ENCODE measurements at regions not wholly inside any gene's neighbourhood (a gene's known extent, or its start where the extent isn't known, plus 50 kb on each side); places are given as distances from the start of the nearest gene placed in this dataset.

GRCh38 chr9:105993921-105994715, 299.8 kb downstream of the TMEM38B start:
- no peaks in the 10 kb centered on the region for H3K27me3 Mint-ChIP-seq (ENCODE audit: unreplicated experiment)
- no peaks in the 10 kb centered on the region for H3K9me3 Mint-ChIP-seq (ENCODE audit: unreplicated experiment)
- no peak overlapping the region for H3K4me3 Mint-ChIP-seq (ENCODE audit: unreplicated experiment)
- peaks cover 19% of the 10 kb centered on the region for H3K4me1 Mint-ChIP-seq (ENCODE audit: low read depth, unreplicated experiment)
- peak overlapping the region; percentile 81 for H3K27ac Mint-ChIP-seq (ENCODE audit: unreplicated experiment)
- no peak for TF ChIP-seq CTCF (IDR thresholded peaks at IDR 0.05; ENCODE audit: partially characterized antibody, unreplicated experiment)
- no peaks in the 10 kb centered on the region for H3K36me3 Mint-ChIP-seq (ENCODE audit: unreplicated experiment)
- no peak for DNase-seq

DNA sequence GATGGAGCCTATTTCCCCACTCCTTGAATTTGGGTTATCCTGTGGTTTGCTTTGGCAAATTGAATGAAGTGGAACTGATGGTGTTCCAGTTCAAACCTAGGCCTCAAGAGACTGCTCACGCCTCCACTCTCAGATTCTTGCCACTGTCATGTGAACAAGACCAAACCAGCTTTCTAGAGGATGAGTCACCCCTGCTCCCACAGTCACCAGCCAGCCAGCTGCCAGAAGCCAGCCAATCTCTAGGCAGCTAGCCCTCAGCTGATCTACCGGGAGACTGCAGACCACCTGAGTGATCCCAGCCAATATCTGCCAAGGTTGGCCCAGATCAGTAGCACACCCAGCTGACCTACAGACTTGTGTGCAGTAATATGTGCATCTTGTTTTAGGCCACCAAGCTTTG, 300.6 kb downstream of the TMEM38B start:
- H3K36me3 Mint-ChIP-seq (ENCODE audit: unreplicated experiment) = no peaks in the 10 kb centered on the region
- H3K4me1 Mint-ChIP-seq (ENCODE audit: low read depth, unreplicated experiment) = peaks cover 23% of the 10 kb centered on the region
- H3K27ac Mint-ChIP-seq (ENCODE audit: unreplicated experiment) = no peak overlapping the region
- H3K9me3 Mint-ChIP-seq (ENCODE audit: unreplicated experiment) = no peaks in the 10 kb centered on the region
- no peak overlapping the region for H3K4me3 Mint-ChIP-seq (ENCODE audit: unreplicated experiment)
- no peaks in the 10 kb centered on the region for H3K27me3 Mint-ChIP-seq (ENCODE audit: unreplicated experiment)
- peak; percentile 21 for DNase-seq
- TF ChIP-seq CTCF (IDR thresholded peaks at IDR 0.05; ENCODE audit: partially characterized antibody, unreplicated experiment) = no peak

DNA sequence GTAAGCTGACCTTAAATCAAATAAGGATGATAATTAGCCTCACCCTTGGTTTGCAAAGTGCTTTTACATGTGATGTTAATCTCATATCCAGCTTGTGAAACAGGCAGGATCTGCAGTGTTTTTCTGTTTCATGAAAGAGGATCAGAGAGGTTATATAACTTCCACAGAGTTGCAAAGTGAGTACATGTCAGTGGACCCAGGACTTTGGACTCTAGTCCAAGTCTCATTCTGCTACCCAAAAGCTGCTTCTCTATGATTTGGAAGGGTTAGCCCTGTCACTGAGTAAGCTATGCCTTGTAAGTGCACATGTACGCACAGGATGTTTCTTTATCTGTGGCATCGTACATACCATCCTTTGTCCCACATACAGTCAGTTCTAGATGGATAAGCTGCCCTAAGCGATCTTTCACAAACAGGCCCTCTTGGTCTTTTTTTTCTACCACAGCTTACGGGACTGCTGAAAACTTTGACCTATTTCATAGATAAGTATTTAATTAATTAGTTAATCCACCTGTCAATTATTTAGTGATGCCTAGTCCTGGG, 322.9 kb downstream of the TMEM38B start:
- peaks cover 21% of the 10 kb centered on the region for H3K4me1 Mint-ChIP-seq (ENCODE audit: low read depth, unreplicated experiment)
- no peak for DNase-seq
- H3K27me3 Mint-ChIP-seq (ENCODE audit: unreplicated experiment) = peaks cover 6% of the 10 kb centered on the region
- TF ChIP-seq CTCF (IDR thresholded peaks at IDR 0.05; ENCODE audit: partially characterized antibody, unreplicated experiment) = no peak
- H3K4me3 Mint-ChIP-seq (ENCODE audit: unreplicated experiment) = no peak overlapping the region
- H3K27ac Mint-ChIP-seq (ENCODE audit: unreplicated experiment) = no peak overlapping the region
- peaks cover 4% of the 10 kb centered on the region for H3K9me3 Mint-ChIP-seq (ENCODE audit: unreplicated experiment)
- H3K36me3 Mint-ChIP-seq (ENCODE audit: unreplicated experiment) = peaks cover 5% of the 10 kb centered on the region

DNA sequence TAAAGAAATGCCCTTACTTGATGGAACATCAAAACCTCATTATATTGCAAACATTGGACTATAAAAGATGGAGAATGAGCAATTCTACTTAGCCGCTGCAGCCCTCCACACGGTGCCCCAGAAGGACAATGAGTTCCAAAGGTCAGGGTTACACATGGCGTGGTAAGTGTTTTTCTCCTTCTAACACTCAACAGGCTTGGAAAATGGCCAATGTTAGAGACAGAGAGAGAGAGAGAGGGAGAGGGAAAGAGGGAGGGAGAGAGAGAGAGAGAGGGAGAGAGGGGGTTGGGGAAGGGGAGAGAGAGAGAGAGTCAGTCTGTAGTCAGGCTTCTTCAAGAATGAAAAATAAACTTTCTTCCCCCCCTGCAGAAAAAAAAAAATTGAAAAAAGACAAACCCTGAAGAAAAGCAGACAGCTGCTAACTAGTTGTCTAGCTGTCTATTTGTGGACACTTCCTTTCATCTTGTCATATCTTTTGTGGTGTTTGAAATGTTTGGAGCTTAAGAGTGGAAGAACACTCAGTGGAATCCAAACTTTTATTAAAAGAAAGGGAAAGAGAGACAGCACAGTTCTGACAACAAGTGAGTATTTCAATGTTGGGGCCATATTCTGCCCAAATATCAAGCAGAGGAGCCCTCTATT, 324.8 kb downstream of the TMEM38B start:
- TF ChIP-seq CTCF (IDR thresholded peaks at IDR 0.05; ENCODE audit: partially characterized antibody, unreplicated experiment) = no peak
- Mint-ChIP-seq H3K36me3 (ENCODE audit: unreplicated experiment) (peaks cover 2% of the 10 kb centered on the region), H3K4me3 (ENCODE audit: unreplicated experiment) (no peak overlapping the region), H3K27me3 (ENCODE audit: unreplicated experiment) (peaks cover 6% of the 10 kb centered on the region), H3K9me3 (ENCODE audit: unreplicated experiment) (peaks cover 4% of the 10 kb centered on the region), H3K27ac (ENCODE audit: unreplicated experiment) (no peak overlapping the region), H3K4me1 (ENCODE audit: low read depth, unreplicated experiment) (peaks cover 21% of the 10 kb centered on the region)
- no peak for DNase-seq

DNA sequence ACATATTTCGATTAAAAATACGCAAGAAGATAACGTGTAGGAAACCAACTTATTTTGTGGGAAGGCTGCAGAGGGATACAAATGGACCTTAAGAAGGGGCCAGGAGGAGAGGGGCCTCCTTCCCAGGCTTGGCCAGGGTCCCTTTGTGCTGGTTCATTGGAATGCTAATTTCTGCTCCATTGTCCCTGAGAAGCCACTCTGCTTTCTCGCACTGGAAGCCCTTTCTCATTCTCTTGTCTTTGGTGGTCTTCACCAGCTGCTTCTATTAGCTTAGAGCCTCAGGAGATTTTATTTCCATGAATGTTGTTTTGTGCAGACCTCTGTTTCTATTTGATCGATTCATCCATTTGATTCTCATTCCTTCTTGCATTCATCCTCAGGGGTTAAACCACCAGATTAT, 325.4 kb downstream of the TMEM38B start:
- Mint-ChIP-seq H3K36me3 (ENCODE audit: unreplicated experiment) (no peaks in the 10 kb centered on the region), H3K9me3 (ENCODE audit: unreplicated experiment) (peaks cover 4% of the 10 kb centered on the region), H3K4me1 (ENCODE audit: low read depth, unreplicated experiment) (peaks cover 21% of the 10 kb centered on the region), H3K4me3 (ENCODE audit: unreplicated experiment) (no peak overlapping the region), H3K27ac (ENCODE audit: unreplicated experiment) (peak overlapping the region; percentile 40), H3K27me3 (ENCODE audit: unreplicated experiment) (peaks cover 6% of the 10 kb centered on the region)
- no peak for DNase-seq
- TF ChIP-seq CTCF (IDR thresholded peaks at IDR 0.05; ENCODE audit: partially characterized antibody, unreplicated experiment) = no peak

All from glutamatergic neuron (in vitro differentiated cells).